Fibroblast of villous mesenchyme (primary cell): ENCODE measurements at regions not wholly inside any gene's neighbourhood (a gene's known extent, or its start where the extent isn't known, plus 50 kb on each side); places are given as distances from the start of the nearest gene placed in this dataset.

Experiments
- DNase-seq: peaks from one replicate; pipeline ENCODE4 v3.0.0-alpha.2; 2010; ENCODE audit warnings: low read depth
- H3K4me3 ChIP-seq: 2 replicates; pipeline ENCODE4 v1.5.1; 2011; ENCODE audit warnings: low read depth, mild to moderate bottlenecking, low read length
- TF ChIP-seq, protein P1 (sequence below): IDR thresholded peaks from 2 replicates; pipeline ENCODE4 v1.5.1; 2012; ENCODE audit warnings: low read depth, mild to moderate bottlenecking, low read length; ENCODE audit not compliant: insufficient read depth

- no peak for DNase-seq
- TF ChIP-seq, protein P1, sequence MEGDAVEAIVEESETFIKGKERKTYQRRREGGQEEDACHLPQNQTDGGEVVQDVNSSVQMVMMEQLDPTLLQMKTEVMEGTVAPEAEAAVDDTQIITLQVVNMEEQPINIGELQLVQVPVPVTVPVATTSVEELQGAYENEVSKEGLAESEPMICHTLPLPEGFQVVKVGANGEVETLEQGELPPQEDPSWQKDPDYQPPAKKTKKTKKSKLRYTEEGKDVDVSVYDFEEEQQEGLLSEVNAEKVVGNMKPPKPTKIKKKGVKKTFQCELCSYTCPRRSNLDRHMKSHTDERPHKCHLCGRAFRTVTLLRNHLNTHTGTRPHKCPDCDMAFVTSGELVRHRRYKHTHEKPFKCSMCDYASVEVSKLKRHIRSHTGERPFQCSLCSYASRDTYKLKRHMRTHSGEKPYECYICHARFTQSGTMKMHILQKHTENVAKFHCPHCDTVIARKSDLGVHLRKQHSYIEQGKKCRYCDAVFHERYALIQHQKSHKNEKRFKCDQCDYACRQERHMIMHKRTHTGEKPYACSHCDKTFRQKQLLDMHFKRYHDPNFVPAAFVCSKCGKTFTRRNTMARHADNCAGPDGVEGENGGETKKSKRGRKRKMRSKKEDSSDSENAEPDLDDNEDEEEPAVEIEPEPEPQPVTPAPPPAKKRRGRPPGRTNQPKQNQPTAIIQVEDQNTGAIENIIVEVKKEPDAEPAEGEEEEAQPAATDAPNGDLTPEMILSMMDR, result no peak
Measured at GRCh38 chr10:32148864-32149251, 92.6 kb upstream of the KIF5B start.

DNA sequence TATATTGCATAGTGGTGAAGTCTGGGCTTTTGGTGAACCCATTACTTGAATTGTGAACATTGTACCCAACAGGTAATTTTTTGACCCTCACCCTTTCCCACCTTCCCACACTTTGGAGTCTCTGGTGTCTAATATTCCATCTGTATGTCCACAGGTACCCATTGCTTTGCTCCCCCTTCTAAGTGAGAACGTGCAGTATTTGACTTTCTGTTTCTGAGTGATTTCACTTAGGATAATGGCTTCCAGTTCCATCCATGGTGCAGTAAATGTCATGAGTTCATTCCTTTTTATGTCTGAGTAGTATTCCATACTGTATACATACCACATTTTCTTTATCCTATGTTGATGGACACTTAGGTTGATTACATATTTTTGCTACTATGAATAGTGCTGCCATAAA lies 91.5 kb upstream of the KIF5B start:
- TF ChIP-seq, protein P1, result no peak
- no peak overlapping the region for H3K4me3 ChIP-seq
- DNase-seq, result no peak

More at GRCh38 chr10:32148864-32149251, 92.6 kb upstream of the KIF5B start:
- no peak overlapping the region for H3K4me3 ChIP-seq

DNA sequence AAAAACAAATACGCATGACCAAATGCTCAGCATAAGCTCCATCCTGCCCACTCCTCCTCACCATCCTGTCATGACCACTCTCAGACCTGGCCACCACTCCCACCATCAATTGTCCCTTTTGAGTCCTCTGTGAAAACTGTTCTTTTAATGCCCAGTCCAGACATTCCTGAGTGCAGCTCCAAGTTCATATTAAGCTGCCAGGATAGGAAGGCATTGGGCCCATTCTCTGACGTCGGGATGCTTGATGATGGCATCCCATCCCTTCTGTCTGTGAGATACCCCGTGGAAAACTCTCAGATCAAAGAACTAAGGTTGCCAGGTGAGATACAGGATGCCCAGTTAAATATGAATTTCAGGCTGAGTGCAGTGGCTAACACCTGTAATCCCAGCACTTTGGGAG lies 89.9 kb upstream of the KIF5B start:
- no peak for DNase-seq
- TF ChIP-seq, protein P1, result no peak
- H3K4me3 ChIP-seq, result no peak overlapping the region

GRCh38 chr10:32144817-32145688 lies 88.8 kb upstream of the KIF5B start:
- no peak overlapping the region for H3K4me3 ChIP-seq
- TF ChIP-seq, protein P1, result no peak
- no peak for DNase-seq

DNA sequence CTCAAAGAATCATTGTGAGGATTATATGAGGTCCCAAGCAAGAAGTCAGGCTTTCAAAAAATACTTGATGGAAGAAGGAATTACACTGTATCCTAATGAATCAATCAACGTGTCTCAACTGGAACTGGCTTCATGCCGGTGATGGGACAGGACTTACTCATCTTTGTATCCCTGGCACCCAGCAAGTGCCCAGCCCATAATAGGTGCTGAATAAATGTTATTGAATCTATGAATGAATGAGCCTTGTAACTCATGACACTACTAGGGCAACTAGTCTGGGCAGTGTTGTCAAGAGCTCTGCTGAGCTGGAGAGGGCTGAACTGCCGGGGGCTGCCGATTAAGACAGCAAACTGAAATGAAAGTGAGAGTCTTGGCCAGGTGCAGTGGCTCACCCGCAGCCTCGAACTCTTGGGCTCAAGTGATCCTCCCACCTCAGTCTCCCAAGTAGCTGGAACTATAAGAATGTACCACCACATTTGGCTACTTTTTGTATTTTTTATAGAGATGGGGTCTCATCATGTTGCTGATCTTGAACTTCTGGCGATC lies 87.2 kb upstream of the KIF5B start:
- no peak overlapping the region for H3K4me3 ChIP-seq
- DNase-seq, result no peak
- TF ChIP-seq, protein P1, result no peak

DNA sequence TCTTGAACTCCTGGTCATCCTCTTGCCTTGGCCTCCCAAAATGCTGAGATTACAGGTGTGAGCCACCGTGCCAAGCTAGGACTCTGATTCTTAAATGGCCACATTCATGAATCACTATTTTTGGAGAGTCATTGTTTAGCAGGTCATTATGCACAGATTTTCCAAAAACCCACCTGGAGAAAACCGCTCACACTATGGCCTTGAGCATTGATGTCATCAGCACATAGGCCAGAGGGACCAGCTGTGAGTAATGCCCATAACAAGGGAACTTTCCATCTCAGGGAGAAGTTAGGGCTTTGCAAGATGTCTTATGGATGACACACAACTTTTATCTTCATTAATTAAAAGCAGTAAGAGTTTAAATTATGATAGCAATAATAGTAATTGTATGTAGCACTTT lies 86.4 kb upstream of the KIF5B start:
- TF ChIP-seq, protein P1, result no peak
- no peak overlapping the region for H3K4me3 ChIP-seq
- no peak for DNase-seq
